Fibroblast of peridontal ligament (primary cell): ENCODE measurements at regions not wholly inside any gene's neighbourhood (a gene's known extent, or its start where the extent isn't known, plus 50 kb on each side); places are given as distances from the start of the nearest gene placed in this dataset.

Experiments
- DNase-seq: peaks from one replicate; pipeline ENCODE4 v3.0.0-alpha.2; 2010; ENCODE audit errors: extremely low read depth

- DNase-seq, result no peak
Measured at GRCh38 chr9:27625751-27626150, 52.5 kb upstream of the C9orf72 start.

GRCh38 chr9:27626244-27627187 lies 53.2 kb upstream of the C9orf72 start:
- DNase-seq, result no peak

GRCh38 chr9:27627188-27627564 lies 53.9 kb upstream of the C9orf72 start:
- no peak for DNase-seq

GRCh38 chr9:27628311-27628710 lies 55.0 kb upstream of the C9orf72 start:
- no peak for DNase-seq

GRCh38 chr9:27629425-27629824 lies 56.1 kb upstream of the C9orf72 start:
- no peak for DNase-seq

- no peak for DNase-seq
Measured at GRCh38 chr9:27632254-27632653, 59.0 kb upstream of the C9orf72 start.

- no peak for DNase-seq
Measured at GRCh38 chr9:27633764-27634163, 60.5 kb upstream of the C9orf72 start.

- DNase-seq, result no peak
Measured at GRCh38 chr9:27634879-27635278, 61.6 kb upstream of the C9orf72 start.

- no peak for DNase-seq
Measured at GRCh38 chr9:27638716-27639115, 65.4 kb upstream of the C9orf72 start.

GRCh38 chr9:27645161-27645840 lies 72.0 kb upstream of the C9orf72 start:
- no peak for DNase-seq

- no peak for DNase-seq
Measured at GRCh38 chr9:27653246-27653645, 80.0 kb upstream of the C9orf72 start.

GRCh38 chr9:27653957-27654356 lies 80.7 kb upstream of the C9orf72 start:
- no peak for DNase-seq

- DNase-seq, result no peak
Measured at GRCh38 chr9:27654629-27655285, 81.5 kb upstream of the C9orf72 start.

GRCh38 chr9:27655441-27655840 lies 82.2 kb upstream of the C9orf72 start:
- DNase-seq, result no peak

GRCh38 chr9:27659001-27659400 lies 85.7 kb upstream of the C9orf72 start:
- DNase-seq, result no peak

- DNase-seq, result no peak
Measured at GRCh38 chr9:27659571-27659970, 86.3 kb upstream of the C9orf72 start.

GRCh38 chr9:27660148-27660547 lies 86.9 kb upstream of the C9orf72 start:
- DNase-seq, result no peak

GRCh38 chr9:27663526-27663925 lies 90.2 kb upstream of the C9orf72 start:
- no peak for DNase-seq

GRCh38 chr9:27664121-27664779 lies 91.0 kb upstream of the C9orf72 start:
- DNase-seq, result no peak

- DNase-seq, result no peak
Measured at GRCh38 chr9:27665136-27665535, 91.9 kb upstream of the C9orf72 start.

GRCh38 chr9:27668280-27668679 lies 95.0 kb upstream of the C9orf72 start:
- DNase-seq, result no peak

- DNase-seq, result no peak
Measured at GRCh38 chr9:27671636-27672035, 98.4 kb upstream of the C9orf72 start.
